NCI-H345 (cell line): ENCODE measurements at regions not wholly inside any gene's neighbourhood (a gene's known extent, or its start where the extent isn't known, plus 50 kb on each side); places are given as distances from the start of the nearest gene placed in this dataset.
"Not testable (repeated sequence)": the region's sequence is repeated elsewhere in the genome, so short reads cannot be mapped to it uniquely, and the experiment has no call there.

Experiments
- DNase-seq: peaks from one replicate; lab custom pipeline; 2025; lab: John Stamatoyannopoulos, UW

DNA sequence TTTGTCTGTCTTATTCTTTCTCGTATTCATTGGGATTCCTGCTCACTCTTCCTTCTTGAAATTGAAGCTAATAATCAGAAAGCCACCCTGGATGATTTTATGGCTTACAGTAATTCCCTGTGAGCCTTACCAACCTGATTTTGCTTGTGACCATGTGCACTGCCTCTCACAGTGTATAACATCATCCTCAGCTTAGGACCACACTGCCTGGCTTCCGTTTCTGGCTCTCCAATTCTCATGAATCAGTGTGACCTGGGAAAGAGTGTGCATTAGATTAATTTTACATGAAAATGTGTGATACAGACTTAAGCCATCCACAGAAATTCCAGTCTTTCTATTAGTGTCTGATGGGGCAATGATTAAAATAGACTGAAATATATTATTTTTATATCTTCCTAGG lies 126.8 kb upstream of the DMRT1 start:
- no peak for DNase-seq

- no peak for DNase-seq
Measured at GRCh38 chr9:715300-715699, 126.2 kb upstream of the DMRT1 start.

- DNase-seq: no peak
Measured at GRCh38 chr9:715743-716400, 125.6 kb upstream of the DMRT1 start.

DNA sequence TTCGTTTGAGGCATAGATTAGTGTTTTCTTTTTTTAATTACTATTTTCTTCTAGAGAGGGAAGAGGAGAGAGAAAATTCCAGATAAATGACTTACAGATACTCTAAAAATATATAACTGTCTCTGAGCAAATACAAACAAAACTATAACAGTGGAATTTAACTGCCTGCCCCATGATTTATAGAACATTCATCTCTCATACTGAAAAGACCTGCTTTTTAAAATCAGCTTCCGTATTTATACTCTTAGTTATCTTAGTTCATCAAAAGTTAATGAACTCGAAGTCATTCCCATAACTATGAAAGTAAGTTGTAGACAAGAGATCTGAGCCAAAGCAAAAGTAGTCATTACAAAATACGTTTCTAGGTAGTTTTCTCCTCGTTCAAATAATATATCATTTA lies 123.8 kb upstream of the DMRT1 start:
- DNase-seq: no peak

DNA sequence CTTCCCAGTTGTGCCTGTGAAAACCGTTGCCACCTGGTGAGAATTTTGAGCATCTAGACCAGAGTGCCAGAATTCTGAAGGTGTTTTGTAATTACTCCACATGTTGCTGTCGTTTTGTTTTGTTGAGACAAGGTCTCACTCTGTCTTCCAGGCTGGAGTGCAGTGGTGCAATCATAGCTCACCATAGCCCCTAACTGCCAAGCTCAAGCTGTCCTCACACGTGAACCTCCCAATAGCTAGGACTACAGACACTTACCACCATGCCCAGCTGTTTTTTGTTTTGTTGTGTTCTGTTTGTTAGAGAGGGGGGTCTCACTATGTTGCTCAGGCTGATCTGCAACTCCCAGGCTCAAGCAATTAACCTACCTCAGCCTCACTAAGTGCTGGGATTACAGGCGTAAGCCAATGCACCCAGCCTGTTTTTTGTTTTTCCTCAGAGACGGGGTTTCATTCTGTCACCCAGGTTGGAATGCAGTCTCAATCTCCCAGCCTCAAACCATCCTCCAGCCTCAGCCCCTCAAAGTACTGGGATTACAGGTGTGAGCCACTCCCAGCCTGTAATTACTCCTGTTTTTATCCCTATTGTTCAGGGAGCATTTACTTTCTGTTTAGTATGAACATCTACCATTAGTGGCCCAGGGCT lies 121.1 kb upstream of the DMRT1 start:
- no peak for DNase-seq

DNA sequence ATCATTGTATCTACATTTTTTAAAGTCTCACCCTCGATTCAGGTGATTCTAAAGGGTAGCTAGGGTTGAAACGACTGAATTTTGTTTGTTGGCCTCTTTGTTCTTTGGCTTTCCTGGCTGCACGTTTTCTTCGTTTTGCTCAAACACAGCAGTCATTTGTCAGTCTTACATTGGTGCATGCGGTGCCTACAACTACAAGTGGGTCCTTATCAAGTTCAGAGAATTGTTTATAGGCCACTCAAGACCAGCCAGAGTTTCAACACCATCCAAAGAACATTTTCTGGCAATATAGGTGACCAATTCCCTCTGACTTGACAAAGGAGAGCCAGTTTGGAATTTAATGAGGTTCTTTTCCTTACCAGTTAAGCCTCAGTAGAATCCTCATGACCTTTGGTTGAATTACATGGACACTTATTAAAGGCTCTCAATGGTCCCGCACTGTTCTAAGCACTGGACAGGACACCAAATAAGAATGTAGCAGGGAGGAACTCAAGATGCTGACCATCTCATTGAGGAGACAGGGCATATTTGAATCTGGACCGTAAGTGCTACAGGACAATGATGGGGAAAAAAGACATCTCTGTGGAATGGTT lies 119.0 kb upstream of the DMRT1 start:
- DNase-seq: no peak

DNA sequence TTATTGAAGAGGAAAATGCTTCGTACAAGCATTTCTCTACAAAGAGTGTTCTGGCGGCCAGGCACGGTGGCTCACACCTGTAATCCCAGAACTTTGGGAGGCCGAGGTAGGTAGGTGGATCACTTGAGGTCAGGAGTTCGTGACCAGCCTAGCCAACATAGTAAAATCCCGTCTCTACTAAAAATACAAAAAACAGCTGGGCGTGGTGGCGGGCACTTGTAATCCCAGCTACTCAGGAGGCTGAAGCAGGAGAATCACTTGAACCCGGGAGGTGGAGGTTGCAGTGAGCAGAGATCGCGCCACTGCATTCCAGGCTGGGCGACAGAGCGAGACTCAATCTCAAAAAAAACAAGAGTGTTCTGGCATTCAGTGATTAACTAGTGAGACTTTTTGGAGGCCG lies 117.0 kb upstream of the DMRT1 start:
- not testable (repeated sequence) for DNase-seq

DNA sequence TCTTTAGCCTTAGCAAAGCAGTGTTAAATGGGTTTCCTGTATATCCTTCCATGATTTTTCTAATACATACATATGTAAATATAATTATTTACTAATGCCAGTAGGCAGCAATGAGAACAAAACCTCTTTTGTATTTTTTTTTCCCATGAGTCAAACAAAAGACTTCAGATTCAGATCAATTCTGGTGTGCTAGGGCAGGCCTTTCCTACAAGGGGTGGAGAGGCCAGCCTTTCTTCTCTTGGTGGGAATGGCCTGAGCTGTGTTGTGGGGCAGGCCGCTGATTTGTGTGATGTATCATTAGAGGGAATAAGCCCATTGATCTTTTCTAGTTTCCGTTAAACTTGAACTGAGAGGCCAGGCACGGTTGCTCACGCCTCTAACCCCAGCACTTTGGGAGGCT lies 115.5 kb upstream of the DMRT1 start:
- no peak for DNase-seq

GRCh38 chr9:727767-728166 lies 113.7 kb upstream of the DMRT1 start:
- no peak for DNase-seq

GRCh38 chr9:728535-728934 lies 113.0 kb upstream of the DMRT1 start:
- DNase-seq: no peak

DNA sequence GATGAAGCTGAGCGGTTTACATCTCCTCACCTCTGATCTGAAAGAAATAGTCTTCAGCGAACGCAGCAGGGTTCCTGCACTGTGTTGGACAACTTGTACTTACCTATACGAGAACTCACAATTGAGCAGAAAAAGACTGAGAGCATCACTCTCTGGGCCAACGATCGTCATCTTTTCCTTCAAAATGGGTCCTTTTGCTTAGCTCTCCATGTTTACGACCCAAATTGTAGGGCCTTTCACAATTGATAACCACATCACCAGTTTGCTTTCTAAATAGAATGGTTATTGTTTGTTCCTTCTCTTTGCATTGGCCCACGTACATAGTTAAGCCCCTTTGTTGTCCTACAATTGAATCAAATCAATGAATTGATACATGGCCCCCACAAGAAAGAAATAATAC lies 110.0 kb upstream of the DMRT1 start:
- no peak for DNase-seq

DNA sequence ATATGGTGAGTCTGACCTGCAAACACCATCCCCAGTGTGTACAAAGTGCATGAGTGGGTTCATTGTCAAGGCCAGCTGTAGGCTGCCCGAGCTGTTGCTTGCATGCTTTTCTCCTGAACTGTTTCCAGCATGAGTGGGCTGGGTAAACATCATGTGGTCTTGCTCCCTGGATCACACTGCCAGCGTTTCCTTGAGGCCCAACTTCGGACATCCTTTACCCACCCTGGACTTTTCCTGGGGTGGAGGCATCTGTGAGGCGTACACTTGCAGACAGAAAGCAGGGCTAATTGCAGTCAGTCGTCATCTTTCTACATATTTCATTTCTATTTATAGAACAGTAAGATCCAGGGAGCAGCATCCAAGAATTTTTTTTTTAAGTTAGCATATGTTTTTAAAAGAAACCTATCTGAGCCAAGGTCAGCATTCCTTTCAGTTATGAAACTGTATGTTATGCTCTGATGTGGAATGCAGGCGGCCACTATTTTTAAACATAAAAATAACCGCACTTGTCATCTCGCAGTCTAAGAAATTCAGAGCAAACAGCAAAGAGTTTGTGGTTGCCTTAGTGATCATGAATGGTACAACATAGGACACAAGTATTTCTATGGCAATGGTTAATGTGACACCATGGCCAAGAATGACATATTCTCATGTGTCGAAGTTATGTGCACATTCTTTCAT lies 106.5 kb upstream of the DMRT1 start:
- DNase-seq: no peak

GRCh38 chr9:737400-738120 lies 103.9 kb upstream of the DMRT1 start:
- DNase-seq: no peak

GRCh38 chr9:738209-738915 lies 103.1 kb upstream of the DMRT1 start:
- DNase-seq: no peak

DNA sequence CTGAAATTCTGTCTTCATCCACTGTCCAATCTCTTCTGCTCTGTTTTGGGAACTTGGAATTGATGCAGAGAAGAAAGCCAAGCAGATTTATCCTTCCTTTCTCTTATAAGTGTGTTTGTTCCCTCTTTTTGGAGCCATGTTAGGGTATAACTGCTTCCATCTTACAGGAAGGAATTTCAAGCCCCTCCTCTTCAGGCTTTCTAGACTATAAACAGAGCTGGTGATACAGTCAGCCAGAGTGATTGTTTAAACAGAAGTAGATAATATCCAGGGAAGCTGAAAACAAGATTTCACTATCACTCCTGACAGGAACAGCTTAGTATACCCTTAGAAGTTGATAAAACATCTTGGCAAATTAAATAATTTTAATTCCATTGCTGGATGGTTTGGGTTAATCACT lies 102.1 kb upstream of the DMRT1 start:
- DNase-seq: no peak

GRCh38 chr9:740221-740620 lies 101.3 kb upstream of the DMRT1 start:
- no peak for DNase-seq

DNA sequence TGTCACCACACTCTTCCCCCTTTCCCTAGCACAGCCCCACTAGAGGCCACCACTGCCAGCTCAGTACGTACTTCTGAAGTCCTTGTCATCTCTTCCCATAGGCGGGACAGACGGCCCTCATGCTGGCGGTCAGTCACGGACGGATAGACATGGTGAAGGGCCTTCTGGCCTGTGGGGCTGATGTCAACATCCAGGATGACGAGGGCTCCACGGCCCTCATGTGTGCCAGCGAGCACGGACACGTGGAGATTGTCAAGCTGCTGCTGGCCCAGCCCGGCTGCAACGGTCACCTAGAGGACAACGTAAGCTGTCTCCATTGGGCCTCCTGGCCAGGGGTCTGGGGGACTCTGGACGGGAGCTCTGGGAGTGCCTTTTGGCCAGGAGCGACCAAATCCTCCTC lies 99.4 kb upstream of the DMRT1 start:
- DNase-seq: no peak

- DNase-seq: no peak
Measured at GRCh38 chr9:742914-743589, 98.4 kb upstream of the DMRT1 start.

DNA sequence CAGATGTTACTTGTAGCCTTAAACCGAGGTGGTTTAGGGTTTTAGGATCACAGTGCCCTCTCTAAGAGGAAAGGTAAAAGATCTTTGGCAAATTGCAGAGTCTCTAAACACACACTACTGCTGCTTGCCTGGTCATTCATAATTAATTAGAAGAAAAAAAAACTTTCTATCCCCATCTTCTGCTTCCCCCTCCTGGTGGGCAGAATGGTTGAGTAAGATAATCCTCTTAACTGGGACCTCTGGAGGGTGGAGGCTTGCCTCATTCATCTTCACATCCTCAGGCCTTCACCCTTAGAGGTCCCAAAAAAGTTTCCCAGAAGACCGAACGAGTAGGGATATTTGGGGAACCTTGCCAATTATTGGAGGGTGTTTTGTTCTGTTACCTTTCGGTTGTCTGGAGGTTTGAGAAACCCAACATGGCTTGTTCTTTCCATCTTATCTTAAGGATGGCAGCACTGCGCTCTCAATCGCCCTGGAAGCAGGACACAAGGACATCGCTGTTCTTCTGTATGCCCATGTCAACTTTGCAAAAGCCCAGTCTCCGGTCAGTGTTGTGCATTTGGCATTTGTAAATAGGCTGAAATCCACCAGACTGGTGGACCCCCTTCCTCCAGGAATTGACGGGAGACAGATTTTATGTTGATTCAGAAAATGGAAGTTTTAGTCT lies 97.3 kb upstream of the DMRT1 start:
- no peak for DNase-seq

- no peak for DNase-seq
Measured at GRCh38 chr9:744790-745484, 96.6 kb upstream of the DMRT1 start.
